ENCODE measurements at regions not wholly inside any gene's neighbourhood (a gene's known extent, or its start where the extent isn't known, plus 50 kb on each side); places are given as distances from the start of the nearest gene placed in this dataset.

DNA sequence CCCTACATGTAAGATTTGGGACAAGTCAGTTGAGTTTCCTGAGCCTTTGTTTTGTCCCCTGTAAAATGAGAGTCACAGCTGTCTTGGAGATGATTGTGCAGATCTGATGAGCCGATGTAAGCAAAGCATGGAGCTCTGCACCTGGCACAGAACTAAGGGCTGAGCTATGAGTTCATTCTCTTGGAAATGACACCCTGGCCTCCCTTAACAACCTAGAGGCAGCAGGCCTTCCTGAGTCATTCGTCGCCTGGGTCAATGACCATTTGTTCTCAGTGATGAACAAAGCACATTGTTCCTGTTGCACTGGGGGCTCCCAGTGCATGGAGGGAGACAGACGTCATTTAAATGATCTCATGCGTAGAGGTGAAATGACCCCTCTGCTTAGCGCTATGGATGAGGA, 62.8 kb upstream of the GCSH start:
- ChIA-PET POLR2A (no interaction called here), CTCF (no interaction called here)
- intact Hi-C loops (cut with micrococcal nuclease), result no loop called here

DNA sequence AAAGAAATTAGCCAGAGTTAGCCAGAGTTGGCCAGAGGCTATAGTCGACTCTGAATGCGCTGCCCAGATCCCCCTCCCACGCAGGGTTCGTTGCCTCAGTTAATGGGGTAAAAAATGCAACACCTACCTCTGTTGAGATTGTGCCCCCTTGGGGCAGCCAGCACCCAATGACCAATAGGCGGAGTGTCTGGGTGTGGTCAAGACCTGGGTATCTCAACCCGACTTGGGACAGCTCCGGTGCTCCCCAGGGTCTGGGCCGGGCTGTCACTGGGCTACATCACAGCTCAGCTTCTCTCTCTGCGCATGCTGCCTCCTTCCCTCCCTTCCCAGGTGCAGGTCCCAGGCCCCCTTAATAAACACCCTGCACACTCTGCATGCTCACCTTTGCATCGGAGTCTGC, 59.6 kb upstream of the GCSH start:
- POLR2A ChIA-PET, result no interaction called here
- CTCF ChIA-PET, result no interaction called here

More for the DNA sequence above, 62.8 kb upstream of the GCSH start:
- ATAC-seq (ENCODE audit: low read depth) (no peak), DNase-seq (no peak)
- Mint-ChIP-seq H3K9me3 (no peaks in the 10 kb centered on the region), H3K27me3 (peaks cover 7% of the 10 kb centered on the region), H3K4me3 (no peak overlapping the region), H3K4me1 (no peaks in the 10 kb centered on the region), H3K36me3 (ENCODE audit: low read depth) (no peaks in the 10 kb centered on the region), H3K27ac (no peak overlapping the region)
- TF ChIP-seq, protein P1, sequence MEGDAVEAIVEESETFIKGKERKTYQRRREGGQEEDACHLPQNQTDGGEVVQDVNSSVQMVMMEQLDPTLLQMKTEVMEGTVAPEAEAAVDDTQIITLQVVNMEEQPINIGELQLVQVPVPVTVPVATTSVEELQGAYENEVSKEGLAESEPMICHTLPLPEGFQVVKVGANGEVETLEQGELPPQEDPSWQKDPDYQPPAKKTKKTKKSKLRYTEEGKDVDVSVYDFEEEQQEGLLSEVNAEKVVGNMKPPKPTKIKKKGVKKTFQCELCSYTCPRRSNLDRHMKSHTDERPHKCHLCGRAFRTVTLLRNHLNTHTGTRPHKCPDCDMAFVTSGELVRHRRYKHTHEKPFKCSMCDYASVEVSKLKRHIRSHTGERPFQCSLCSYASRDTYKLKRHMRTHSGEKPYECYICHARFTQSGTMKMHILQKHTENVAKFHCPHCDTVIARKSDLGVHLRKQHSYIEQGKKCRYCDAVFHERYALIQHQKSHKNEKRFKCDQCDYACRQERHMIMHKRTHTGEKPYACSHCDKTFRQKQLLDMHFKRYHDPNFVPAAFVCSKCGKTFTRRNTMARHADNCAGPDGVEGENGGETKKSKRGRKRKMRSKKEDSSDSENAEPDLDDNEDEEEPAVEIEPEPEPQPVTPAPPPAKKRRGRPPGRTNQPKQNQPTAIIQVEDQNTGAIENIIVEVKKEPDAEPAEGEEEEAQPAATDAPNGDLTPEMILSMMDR (IDR thresholded peaks at IDR 0.05), result no peak

DNA sequence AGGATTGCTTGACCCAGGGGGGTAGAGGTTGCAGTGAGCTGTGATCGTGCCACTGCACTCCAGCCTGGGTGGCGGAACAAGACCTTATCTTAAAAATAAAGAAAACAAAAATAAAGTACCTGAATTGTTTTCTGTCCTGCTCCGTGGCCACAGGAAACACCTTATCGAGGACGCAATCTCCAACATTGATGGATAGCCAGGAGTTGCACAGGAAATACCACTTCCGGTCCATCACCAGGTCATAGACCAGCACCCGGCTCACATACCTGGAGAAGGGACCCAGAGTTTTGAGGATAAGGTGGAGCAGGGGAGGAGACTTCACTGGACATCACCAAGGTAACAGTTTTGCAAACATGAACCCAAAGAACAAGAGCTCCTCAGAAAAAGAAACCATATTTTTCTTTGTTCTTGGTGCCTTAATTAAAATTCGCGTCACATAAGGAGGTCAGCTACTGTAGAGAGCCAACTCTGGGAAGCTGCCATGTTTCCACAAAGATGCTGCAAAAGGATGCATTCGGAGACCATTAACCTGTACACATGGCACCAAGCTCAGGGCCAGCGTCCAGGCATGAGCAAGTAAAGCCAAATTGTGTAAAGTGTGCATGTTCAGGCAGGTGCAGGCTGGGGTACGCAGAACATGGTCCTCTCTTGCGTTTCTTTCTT, 55.6 kb upstream of the GCSH start:
- DNase-seq, result no peak
- TF ChIP-seq, protein P1 (IDR thresholded peaks at IDR 0.05), result no peak
- ChIA-PET CTCF (no interaction called here), POLR2A (no interaction called here)
- H3K36me3 Mint-ChIP-seq (ENCODE audit: low read depth), result no peaks in the 10 kb centered on the region
- H3K27me3 Mint-ChIP-seq, result peaks cover 7% of the 10 kb centered on the region
- H3K4me3 Mint-ChIP-seq, result no peak overlapping the region
- H3K4me1 Mint-ChIP-seq, result no peaks in the 10 kb centered on the region
- H3K27ac Mint-ChIP-seq, result no peak overlapping the region
- no peak for ATAC-seq (ENCODE audit: low read depth)
- no peaks in the 10 kb centered on the region for H3K9me3 Mint-ChIP-seq
- intact Hi-C loops (cut with micrococcal nuclease), result no loop called here

More for the DNA sequence above, 59.6 kb upstream of the GCSH start:
- ATAC-seq (ENCODE audit: low read depth) (no peak), DNase-seq (no peak)
- H3K4me3 Mint-ChIP-seq, result no peak overlapping the region
- no peaks in the 10 kb centered on the region for H3K4me1 Mint-ChIP-seq
- H3K27me3 Mint-ChIP-seq, result peaks cover 7% of the 10 kb centered on the region
- H3K36me3 Mint-ChIP-seq (ENCODE audit: low read depth), result no peaks in the 10 kb centered on the region
- H3K27ac Mint-ChIP-seq, result no peak overlapping the region
- intact Hi-C loops (cut with micrococcal nuclease), result no loop called here
- H3K9me3 Mint-ChIP-seq, result no peaks in the 10 kb centered on the region
- TF ChIP-seq, protein P1 (IDR thresholded peaks at IDR 0.05), result no peak

DNA sequence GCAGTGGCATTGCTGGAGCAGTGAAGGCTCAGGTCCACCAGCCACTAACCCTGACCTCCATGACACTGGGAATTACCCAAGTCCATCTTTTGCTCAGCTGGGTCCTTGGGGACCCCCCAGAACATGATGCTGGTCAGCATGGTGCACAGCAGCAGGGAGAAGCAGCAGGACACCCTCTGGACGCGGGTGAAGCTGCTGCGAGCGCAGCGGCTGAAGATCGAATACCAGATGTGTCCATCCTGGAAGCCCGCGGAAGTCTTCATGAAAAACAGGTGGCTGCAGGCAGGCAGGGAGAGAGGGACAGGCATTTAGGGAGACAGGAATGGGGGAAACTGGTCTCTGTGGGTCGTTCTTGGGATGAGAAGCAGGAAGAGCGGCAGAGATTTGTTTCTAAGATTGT, 53.4 kb upstream of the GCSH start:
- DNase-seq (no peak), ATAC-seq (ENCODE audit: low read depth) (no peak)
- ChIA-PET CTCF (no interaction called here), POLR2A (no interaction called here)
- intact Hi-C loops (cut with micrococcal nuclease), result no loop called here
- Mint-ChIP-seq H3K4me3 (no peak overlapping the region), H3K27me3 (peaks cover 13% of the 10 kb centered on the region), H3K4me1 (no peaks in the 10 kb centered on the region), H3K27ac (no peak overlapping the region), H3K9me3 (no peaks in the 10 kb centered on the region), H3K36me3 (ENCODE audit: low read depth) (no peaks in the 10 kb centered on the region)
- TF ChIP-seq, protein P1 (IDR thresholded peaks at IDR 0.05), result no peak

DNA sequence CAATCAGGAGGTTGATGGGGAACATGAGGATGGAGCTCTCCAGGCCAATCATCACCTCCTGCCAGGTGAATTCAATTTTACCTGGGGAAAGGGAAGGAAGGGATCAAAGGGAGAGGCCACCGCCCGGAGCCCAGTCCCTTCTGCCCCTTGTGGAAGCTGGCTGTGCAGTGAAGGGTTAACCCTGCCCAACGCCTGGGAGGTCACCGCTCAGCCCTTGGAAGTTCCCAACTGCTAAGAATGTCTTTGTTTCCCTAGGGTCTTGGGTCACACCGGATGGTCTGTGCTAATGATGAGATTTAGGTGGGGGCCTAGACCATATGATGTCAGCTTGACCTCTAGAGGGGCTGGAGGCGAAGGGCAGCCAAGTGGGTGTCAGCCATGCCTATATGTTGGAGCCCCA, 52.1 kb upstream of the GCSH start:
- H3K9me3 Mint-ChIP-seq, result no peaks in the 10 kb centered on the region
- CTCF ChIA-PET, result no interaction called here
- intact Hi-C loops (cut with micrococcal nuclease), result no loop called here

More for the DNA sequence above, 52.1 kb upstream of the GCSH start:
- no peaks in the 10 kb centered on the region for H3K36me3 Mint-ChIP-seq (ENCODE audit: low read depth)
- H3K27me3 Mint-ChIP-seq, result peaks cover 9% of the 10 kb centered on the region
- no peaks in the 10 kb centered on the region for H3K4me1 Mint-ChIP-seq
- H3K27ac Mint-ChIP-seq, result no peak overlapping the region
- TF ChIP-seq, protein P1 (IDR thresholded peaks at IDR 0.05), result no peak
- ATAC-seq (ENCODE audit: low read depth) (no peak), DNase-seq (no peak)
- POLR2A ChIA-PET, result no interaction called here
- no peak overlapping the region for H3K4me3 Mint-ChIP-seq
